Activated naive CD4-positive, alpha-beta T cell treated with anti-CD3 and anti-CD28 coated beads, Interleukin-2, amount 50 U/mL, for 16 hours (primary cell): ENCODE measurements at regions not wholly inside any gene's neighbourhood (a gene's known extent, or its start where the extent isn't known, plus 50 kb on each side); places are given as distances from the start of the nearest gene placed in this dataset.

Experiments
- DNase-seq: peaks from one replicate; pipeline ENCODE4 v3.0.0-alpha.2; 2020

DNA sequence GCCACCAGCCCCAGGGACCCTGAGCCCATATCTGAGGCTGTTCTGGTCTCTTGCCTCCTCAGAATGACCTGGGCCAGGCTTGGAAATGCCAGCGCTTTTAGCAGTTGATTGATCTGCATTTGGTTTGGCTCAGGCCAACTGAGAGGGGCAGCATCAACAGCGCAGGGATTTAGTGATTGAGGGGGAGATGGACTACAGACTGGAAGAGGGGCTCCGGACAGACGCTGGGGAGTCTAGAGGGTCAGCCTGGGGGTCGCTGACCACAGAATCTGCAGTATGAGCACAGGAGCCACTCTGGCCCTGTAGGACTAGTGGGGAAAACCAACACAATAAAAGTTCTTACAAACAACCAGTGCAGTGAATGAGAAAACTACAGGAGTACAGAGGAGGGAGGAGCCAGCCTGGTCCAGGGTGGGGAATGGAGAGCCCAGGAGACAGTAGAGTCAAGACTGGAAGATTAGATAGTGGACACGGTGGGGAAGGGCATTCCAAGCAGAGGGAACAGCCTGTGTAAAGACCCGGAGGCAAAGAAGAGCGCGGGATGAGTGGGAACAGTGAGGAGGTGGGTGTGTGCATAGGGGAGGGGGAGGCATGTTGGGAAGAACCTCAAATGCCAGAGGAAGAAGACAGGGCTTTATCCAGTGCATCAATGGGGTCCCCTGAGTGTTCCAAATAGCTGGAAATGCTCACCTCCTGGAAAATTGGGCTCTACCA lies 128.9 kb downstream of the MRM1 start:
- DNase-seq, result no peak

DNA sequence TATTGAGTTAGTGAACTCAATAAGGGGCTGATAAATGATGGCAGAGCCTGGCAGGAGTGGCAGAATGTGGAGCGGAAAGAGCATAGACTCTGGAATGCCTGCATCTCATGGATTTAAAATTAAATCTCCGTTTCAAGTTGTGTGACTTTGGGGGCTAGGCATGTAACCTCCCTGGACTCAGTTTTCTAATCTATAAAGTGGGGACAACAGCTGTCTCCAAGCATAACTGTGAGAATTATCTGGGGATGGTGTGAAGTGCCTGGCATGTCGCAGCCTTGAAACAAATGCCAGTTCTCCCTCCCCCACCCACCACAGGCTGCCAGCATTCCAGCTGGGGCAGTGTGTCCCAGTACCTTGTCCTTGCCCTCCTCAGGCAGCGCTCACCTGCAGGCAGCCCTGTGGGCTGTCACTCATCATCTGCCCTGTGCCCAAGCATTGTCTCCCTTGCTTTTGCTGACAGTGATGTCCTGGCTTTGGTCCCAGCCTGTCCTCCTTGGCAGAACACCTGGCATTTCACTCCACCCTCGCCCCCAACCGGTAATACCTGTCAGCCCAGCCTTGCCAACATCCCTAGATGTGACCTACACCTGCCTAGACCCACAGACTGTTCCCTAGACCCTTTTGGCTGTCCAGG lies 129.6 kb downstream of the MRM1 start:
- no peak for DNase-seq

DNA sequence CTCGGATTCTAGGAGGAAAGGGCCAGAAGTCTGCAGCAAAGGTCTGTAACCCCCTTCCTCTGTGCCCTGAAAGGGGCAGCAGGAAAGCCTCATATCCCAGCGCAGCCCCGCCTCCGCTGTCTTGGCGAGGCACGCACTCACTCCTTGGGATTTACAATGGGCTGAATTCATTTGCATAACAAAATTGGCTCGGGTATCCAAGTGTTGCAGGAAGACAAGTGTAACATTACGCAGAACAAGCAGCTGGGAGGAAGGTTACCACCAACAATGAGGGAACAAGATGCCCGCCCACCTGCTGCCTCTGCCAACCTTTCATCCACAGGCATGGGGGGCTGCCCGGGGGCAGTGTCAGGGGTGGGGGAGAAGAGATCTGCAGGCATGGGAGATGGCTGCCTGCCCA lies 130.4 kb downstream of the MRM1 start:
- DNase-seq, result no peak

DNA sequence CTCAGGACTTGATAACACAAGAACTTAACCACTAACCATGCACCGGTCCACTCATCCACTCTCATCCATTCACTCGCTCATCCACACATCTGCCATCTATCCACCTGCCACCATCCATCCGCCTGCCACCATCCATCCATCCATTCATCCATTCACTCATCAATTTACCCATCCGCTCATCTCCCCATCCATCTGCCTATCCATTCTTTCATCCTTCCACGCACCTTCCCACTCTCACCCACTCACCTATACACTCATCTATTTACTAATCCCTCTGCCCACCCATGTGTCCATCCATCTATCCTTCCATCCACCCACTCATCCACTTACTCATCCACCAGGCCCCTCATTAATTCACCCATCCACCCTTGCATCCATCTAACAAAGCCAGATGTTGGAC lies 131.0 kb downstream of the MRM1 start:
- DNase-seq, result no peak

DNA sequence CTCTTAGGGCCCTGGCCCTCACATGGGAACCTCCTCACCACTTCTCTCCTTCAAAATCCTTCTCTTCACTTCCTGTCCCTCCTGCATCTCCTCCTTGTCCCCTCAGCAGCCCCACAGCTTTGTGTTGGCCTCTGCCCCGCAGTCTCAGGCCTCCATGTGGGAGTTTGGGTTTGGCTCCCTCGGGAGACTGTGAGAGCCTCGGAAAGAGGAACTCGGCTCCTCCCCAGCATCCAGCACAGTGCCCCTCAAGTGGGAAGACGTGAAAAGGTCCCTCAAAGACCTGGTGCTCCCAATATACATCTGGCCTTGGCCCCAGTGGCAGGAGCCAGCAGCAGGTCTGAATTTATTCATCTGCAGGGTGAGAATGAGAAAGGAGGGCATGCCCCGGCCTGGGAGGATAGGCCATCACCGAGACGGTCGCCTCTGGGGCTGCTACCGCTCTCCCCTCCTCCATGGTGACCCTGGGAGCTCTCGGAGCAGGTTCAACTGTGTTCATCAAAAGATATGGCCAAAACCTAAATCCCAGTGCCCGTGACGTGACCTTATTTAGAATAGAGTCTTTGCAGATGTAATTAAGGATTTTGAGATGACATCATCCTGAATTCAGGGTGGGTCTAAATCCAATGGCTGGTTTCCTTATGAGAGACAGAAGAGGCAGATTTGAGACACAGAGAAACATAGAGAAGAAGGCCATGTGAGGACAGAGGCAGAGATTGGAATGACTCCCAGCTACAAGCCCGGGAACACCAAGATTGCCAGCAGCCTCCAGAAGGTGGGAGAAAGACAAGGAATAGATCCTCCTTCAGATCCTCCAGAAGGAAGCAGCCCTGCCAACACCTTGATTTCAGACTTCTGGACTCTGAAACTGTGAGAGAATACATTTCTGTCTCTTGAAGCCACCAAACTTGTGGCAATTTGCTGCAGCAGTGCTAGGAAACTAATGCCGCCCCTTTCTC lies 135.1 kb downstream of the MRM1 start:
- no peak for DNase-seq

DNA sequence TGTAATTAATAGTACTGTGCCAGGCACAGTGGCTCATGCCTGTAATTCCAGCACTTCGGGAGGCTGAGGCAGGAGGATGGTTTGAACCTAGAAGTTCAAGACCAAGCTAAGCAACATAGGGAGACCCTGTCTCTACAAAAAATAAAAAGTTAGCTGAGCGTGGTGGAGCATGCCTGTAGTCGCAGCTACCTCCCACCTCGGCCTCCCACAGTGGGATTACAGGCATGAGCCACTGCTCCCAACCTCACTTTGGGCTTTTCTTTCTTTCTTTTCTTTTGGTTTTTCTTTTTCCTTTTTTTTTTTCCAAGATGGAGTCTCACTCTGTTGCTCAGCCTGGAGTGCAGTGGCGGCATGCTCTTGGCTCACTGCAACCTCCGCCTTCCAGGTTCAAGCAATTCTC lies 137.8 kb downstream of the MRM1 start:
- no peak for DNase-seq

DNA sequence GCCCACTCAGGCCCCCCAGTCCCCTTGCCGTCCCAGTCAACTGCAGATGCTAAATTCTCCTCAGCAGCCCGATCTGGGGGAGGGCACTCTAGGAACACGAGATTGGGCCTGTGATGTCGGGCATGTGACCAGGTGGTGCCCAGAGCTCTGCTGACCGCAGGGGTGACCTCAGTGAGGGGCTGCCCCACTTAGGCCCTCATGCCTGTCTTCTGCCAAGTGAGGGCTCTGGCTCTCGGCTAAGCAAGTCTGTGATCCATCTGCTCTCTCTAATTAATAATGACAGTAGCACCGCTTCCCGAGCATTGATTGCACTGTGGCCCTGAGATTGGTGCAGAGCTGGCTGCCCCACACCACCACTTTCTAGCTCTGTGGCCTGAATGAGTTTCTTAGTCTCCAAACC lies 138.8 kb downstream of the MRM1 start:
- no peak for DNase-seq

DNA sequence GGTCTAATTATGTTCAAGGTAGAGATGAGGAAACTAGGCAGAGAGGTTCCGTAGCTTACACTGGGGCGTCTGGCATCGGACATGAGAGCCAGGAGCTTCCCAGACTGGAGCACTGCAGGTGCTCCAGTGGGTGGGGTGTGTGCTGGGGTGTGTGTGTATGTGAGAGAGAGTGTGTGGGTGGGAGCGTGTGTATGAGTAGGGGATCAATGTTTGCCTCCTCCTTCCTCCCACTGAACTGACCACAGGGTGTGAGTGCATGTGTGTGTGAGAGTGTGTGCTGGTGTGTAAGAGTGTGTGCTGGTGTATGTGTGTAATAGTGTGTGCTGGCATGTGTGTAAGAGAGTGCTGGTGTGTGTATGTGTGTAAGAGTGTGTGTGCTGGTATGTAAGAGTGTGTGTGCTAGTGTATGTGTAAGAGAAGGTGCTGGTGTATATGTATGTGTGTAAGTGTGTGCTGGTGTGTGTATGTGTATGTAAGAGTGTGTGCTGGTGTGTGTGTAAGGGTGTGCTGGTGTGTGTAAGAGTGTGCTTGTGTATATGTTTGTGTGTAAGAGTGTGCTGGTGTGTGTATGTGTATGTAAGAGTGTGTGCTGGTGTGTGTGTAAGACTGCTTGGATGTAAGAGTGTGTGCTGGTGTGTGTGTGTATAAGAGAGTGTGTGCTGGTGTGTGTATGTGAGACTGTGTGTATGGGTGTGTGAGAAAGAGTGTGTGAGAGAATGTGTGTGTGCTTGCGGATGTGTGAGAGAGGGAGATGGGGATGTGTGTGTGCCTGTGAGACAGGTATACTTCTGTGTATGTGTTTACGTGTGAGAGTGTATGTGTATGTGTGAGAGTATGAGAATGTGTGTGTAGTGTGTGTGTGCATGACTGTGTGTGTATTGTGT lies 139.9 kb downstream of the MRM1 start:
- no peak for DNase-seq

DNA sequence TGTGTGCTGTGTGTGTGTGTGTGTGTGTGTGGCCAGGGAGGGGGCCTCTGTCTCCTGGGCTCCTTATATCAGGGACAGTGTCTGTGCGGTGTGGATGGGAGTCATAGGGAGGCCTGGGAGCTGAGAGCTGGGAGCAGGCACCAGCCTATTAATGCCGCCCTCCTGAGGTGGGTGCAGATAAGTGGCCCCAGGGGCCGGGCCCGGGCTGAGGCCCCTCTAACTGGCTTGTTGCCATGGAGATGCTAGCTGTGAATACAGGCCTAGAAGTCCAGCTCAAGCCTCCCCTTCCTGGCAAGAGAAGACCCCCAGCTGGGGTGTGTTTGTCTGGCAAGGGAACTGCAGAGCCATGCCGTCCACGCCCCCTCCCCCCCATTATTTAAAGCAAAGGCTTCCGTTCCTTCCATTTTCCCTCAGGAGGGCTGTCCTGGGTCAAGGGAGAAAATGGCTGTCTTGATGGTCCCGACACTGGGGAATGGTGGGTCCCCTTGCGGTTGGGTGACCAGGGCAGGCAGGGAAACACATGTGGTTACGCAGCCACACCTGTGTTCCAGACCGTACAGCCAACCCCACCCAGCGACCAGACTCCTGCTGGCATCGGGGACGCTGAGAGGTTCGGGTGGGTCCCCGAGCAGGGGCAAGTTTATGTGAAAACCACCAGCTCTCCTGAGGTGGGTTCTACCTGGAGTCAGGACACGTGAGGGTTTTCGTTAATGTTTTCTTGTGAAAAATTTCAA lies 141.1 kb downstream of the MRM1 start:
- DNase-seq, result no peak

DNA sequence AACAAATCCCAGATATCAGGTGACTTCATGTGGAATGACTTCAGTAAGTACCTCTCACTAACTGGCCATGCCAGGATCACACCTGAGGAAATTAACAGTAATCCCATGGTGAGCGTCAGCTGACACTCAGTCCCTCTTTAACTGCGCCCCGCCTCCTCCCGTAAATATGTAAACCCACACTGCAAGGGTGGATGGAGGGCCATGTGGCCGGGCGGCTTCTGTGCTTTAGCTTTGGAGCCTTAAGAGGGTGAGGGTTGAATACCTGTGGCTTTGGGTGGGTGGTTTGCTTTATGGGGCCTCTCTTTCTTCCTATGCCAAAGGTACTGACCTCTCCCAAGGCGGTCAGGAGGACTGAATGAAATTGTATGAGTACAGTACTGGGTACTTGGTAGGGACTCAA lies 141.7 kb downstream of the MRM1 start:
- DNase-seq, result no peak

DNA sequence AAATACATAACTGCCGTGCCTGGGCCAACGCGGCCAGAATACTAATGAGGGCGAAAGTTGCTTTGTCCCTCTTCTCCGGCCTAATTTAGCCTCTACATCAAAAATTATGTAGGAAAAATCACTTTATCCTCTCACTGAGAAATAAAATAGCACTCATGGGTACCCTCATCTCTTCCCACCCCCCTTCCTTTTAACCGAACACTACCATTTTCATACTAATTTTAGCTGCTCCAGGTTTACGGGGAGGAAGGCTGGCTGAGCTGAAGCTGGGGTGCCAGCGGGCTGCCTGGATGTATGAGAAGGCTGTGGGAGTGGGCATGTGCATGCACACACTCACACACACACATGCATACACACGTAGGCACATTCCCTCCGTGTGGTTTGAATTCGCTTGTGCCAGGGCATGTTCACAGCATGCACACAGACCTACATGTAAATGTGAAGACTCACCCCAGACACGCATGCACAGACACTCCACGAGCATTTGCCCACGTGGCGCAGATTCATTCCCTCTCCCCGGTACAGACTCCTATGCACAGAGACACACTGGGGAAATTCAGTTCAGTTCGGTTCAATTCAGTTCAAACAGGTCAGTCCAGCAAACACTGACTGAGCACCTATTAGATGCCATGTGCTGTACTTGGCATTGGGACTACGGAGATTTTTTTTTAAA lies 145.1 kb downstream of the MRM1 start:
- no peak for DNase-seq

DNA sequence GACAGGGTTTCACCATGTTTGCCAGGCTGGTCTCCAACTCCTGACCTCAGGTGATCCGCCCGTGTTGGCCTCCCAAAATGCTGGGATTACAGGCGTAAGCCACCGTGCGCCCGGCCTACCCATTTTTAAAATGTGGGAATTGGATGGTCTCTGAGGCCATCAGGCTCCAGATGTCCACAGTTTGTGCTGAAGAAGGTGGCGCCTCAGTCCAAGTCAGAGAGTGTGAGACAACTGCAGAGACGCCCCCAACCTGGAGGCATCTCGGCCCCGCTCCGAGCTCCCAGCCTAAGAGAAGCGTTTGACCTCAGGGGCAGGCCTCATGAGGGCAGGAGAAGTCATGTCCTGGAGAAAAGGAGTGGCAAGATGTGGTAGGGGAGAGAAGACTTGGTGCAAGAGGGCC lies 146.5 kb downstream of the MRM1 start:
- no peak for DNase-seq

DNA sequence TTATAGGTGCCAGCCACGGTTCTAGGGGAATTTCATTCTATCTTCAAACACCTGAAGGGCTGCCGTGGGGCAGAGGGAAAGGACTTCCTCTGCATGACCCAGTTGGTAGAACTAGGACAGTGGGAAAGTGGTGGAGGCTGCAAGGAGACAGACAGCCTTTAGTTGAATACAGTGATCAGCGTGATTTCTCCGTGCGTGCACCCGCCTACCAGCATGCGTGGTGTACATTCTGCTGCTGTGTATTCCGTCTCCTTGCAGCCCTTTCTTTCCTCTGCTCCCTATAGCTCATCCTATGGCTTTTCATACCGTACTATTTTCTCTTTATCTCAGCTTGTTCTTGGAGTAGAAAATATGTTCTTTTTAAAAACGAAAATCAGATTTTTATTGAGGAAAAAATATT lies 146.9 kb downstream of the MRM1 start:
- no peak for DNase-seq

DNA sequence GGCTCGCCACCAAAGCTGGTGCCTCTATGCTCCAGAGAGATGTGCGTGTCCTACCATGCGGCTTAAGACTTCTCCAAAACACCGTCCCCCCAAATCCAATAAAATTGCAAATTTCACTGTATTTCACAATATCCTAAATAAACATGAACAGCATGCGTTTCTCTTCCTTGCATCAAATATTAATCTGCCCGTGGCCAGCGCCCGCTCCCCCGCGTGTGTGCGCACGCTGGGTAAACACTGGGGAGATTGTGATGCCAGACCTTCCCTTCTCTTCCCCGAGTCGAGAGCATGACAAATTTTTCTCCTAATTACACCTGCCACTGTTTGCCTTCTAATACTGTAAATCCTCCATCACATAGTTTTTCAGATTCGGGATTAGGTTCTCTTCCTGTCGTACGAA lies 148.1 kb downstream of the MRM1 start:
- DNase-seq, result no peak

DNA sequence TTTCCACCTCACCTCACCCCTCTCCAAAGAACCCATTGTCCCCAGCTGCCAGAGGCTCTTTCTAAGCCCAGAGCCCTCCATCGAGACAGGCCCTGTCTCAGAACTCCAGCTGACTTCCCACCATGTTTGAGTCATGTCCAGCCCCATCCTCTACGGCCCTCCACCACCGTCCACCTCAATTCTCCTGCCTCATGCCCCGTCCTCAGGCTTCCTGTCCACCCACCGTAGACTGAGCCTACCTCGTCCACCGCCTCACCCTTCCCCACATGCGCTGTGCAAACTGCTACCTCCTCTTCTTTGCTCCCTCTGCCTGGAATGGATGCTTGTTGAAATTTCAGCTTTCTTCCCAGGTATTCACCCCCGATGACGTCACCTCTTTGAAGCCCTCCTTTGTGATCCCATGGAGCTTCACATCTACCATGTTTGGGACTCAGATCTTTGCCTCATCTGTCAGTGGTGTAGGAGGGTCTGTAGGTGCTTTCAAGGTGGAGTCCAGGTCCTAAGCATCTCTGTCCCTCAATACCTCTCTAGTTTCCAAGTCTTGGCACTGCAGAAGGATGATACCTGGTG lies 149.0 kb downstream of the MRM1 start:
- DNase-seq, result no peak

DNA sequence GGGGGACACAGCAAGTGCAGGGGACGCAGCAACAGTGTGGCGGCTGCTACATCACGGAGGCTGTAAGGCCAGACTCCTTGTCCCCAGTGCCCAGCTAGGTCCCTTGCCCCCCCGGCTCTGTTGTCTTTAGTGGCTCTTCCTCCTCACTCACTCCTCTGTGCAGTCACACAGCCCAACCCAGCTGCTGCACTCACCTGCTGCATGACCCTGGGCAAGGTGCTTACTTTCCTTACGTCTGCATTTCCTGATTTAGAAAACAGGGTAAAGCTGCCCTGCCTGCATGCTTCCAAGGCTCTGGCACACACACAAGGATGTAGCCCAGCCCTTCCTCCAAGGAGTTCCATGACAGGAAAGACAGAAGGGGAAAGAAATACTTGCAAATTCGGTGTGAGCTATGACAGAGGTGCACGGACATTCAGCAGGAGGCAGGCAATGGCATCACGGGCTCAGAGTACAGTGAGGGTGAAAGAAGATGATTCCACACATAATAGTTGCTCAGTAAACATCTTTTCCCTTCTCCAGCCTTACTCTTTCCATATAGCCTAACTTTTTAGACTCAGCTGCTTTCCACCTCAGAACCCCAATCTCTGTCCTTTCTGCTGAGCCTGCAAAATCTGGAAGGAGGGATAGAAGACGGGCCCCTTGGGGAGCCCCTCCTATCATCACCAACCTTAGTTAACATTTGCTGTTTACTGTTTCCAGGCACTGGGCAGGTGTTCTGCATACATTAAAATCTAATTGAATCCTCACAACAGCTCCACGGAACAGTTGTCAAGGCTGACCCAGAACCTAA lies 150.9 kb downstream of the MRM1 start:
- DNase-seq, result no peak

DNA sequence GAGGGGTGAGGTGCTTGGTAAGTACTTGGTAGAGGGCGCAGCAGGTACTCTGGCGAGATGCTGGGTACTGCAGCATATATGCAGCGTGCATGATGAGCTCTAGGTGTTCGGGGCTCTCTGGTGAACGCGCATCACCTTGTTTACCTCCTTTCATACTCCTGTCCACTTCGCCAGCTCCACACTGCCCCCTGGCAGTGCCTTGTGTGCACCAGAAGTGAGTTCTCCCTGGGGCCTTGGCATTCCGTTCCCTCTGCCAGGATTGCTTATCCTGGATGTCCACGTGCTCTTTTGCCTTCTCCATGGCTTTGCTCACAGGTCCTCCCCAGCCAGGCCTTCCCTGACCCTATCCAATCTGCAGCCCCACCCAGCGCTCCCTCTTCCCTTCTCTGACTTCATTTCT lies 154.2 kb downstream of the MRM1 start:
- peak; percentile 49 for DNase-seq

DNA sequence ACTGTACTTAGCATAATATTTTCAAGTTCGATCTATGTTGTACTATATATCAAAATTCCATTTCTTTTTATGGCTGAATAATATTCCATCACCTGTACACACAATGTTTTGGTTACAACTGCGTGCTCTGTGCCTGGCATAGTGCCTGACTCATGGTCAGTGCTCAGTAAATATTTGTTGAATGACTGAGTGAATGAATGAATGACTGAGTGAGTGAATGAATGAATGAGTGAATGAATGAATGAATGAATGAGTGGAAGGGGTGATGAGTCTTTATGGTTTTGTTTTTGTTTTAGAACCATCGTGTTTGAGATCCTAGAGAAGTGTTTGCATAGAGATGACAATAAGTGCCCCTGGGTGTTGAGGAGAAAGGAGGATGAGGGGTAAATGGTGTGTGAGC lies 155.3 kb downstream of the MRM1 start:
- DNase-seq, result no peak

DNA sequence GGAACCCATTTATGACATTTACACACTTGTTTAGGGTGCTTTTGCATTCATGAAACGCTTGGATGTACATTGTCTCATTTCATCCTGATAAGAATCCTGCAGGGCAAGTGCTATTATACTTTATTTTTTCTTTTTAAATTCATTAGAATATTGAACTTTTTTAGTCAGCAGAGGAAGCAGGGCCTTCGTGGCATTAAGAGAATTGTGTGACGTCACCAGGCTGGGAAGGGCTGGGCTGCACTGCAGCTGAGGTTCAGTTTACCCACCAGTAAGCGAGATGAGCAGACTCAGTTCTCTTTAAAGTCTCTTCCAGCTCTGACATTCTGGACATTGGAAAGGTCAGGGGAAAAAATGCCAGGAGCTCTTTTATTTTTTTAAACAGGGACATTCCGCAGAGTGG lies 159.0 kb downstream of the MRM1 start:
- no peak for DNase-seq

DNA sequence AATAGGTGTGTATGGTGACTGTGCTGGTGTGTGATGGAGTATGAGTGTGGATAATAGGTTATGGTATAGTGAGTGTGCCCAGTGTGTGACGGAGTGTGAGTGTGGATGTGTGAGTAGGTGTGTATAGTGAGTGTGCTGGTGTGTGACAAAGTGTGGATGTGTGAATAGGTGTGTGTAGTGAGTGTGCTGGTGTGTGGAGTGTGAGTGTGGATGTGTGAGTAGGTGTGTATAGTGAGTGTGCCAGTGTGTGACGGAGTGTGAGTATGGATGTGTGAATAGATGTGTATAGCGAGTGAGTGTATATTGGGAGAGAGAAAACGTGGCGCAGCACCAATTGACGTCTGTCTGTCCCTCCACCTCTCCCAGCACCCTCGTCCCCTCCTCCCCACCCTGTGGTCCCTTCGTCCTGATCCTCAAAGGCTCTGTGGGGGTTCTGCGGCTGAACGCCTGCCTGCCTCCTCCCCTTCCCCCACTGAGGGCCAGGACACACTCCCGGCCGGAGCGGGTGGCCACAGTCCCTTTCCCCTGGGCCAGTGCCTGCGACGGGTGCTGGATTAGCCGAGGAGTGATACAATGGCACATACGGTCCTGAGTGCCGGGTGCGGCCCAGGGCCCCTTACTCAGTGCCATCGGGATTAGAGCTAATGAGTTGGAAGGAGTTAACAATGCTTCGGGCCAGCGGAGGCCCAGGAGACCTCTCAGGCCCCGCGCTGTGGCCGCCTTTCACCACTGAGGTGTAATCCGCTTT lies 160.0 kb downstream of the MRM1 start:
- DNase-seq, result no peak
